ENCODE measurements at regions not wholly inside any gene's neighbourhood (a gene's known extent, or its start where the extent isn't known, plus 50 kb on each side); places are given as distances from the start of the nearest gene placed in this dataset.
"Not testable (repeated sequence)": the region's sequence is repeated elsewhere in the genome, so short reads cannot be mapped to it uniquely, and the experiment has no call there.

- DNase-seq (ENCODE audit: low read depth in 2 of 2) = no peak
Observed at GRCh38 chr11:15660496-15660895, 545.8 kb downstream of the INSC start.

GRCh38 chr11:15662285-15662684, 547.6 kb downstream of the INSC start:
- no peak for DNase-seq (ENCODE audit: low read depth in 2 of 2)

DNA sequence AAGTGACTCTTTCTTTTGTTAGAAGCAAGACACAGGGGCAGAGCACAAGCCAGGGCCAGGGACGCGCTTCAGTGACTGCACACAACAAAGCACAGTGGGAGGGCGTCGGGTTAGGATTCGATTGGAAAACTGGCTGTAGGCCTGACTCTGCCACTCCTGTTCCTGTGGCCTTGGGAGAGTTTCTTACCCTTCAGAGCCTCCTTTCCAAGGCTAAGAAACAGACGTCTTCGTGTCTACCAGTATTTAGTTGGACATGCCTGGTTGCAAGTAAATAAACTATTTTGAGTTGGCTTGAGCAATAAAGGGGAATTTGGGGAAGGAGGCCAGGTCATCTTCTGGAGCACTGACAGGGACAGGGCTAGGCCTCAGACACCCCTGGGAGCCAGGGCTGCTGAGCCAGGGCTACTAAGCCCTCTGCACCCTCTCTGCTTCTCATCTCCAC, 549.1 kb downstream of the INSC start:
- no peak for DNase-seq (ENCODE audit: low read depth in 2 of 2)

DNA sequence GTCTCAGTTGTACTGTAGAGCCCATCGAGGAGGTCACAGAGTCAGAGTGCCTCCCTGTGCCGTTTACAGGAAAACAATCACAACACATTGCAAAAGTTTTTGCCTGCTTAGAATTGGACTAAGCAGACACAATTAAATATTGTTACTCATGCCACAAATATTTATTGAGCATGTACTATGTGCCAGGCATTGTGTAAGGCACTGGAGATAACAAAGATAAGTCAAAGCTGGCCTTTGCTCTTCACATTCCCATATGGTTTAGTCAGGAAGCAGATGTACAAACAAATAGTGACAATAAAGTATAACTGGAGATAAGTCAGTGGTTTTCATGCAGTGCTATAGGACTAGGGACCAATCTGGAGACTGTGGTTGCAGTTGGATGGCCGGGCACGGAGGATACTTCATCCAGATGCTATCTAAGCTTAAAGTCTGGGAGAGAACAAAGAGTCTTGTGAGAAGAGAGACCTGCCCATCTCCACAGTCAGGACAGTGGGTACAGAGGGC, 550.7 kb downstream of the INSC start:
- no peak for DNase-seq (ENCODE audit: low read depth in 2 of 2)

DNA sequence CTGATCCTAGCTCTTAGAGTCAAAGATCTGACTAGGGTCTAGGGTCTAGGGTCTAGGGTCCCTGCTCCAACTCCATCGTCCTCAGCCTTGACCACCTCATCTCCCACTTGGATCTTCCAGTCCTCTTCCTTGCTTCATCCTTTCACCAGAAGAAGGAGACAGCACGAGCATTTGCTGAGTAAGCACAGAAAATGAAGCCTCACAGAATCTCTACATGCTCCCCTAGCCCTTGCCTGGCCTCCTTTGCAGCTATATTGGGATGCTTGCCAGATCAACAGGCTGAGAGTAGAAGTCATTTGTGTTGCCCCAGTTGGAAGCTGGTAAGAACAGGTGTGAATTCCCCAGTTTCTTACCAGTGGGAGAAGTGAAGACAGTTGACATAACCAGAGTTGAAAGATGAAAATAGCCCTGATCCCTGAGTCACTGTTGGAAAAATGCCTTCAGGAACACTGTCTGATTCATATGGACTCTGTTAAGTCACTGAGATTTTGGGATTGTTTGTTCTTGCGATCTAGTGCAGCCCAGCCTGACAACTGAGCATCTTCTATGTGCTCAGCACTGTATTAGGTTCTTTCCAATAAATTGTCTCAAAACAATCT, 552.5 kb downstream of the INSC start:
- DNase-seq (ENCODE audit: low read depth in 2 of 2) = no peak

- DNase-seq (ENCODE audit: low read depth in 2 of 2) = no peak
Observed at GRCh38 chr11:15668718-15669117, 554.0 kb downstream of the INSC start.

DNA sequence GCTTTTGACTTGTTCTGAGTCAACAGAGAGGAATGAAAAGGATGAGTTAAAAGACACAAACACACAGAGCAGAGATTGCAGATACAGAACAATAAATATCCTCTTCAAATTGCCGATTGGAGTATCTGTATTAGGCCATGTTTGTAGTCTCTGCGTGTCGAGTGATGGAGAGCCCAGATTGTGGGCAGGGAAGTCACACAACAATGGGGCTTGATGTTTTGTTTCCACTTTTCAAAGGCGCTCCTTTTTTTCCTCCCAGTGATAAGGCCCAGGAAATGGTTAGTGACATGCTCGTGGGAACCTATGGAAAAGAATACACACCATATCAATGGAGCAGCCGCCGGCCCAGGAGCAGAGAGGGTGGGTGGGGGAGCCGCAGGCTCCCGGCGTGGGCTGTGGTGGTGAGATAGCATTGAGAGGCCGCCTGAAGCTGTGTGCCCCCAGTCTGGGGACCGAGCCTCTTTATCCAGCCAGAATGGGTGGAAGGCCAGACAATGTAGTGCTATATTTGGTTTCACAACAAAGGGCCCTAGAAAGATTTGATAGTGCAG, 555.9 kb downstream of the INSC start:
- no peak for DNase-seq (ENCODE audit: low read depth in 2 of 2)

GRCh38 chr11:15671216-15671615, 556.5 kb downstream of the INSC start:
- DNase-seq (ENCODE audit: low read depth in 2 of 2) = no peak

GRCh38 chr11:15672825-15673224, 558.1 kb downstream of the INSC start:
- no peak for DNase-seq (ENCODE audit: low read depth in 2 of 2)

DNA sequence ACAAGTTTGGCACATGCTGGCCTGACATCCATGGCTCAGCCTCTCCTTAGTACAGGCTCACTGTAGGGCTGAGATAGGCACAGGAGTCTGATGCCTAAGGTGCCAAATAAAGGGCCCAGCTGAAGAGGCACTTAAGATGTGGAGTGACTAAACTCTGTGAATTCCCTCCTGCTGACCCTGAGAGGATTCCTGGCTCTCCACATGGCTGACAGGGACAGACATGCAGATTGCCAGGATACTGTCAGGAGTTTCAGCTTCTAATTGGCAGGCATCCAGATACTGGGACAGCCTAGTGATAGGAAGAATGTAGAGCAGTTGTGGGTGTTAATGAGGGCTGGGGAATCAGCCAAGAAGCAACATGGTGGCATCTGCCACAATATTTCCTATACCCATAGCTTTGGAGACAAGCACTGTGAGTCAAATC, 558.7 kb downstream of the INSC start:
- no peak for DNase-seq (ENCODE audit: low read depth in 2 of 2)

GRCh38 chr11:15674756-15675155, 560.0 kb downstream of the INSC start:
- no peak for DNase-seq (ENCODE audit: low read depth in 2 of 2)

DNA sequence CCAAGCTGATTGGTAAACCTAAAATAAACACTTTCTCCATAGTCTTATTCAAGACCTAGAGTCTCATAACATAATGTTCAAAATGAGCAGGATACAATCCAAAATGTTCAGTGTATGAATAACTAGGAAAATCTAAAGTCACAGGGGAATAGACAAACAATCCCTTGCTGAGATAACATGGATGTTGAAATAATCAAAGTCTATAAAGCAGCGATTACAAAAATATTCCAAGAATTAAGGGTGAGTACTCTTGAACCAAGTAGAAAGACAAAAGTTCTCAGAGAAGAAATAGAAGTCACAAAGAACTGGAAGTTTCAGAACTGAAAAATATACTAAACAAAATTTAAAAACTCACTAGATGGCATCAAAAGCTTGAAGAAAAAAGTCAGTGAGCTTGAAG, 561.0 kb downstream of the INSC start:
- no peak for DNase-seq (ENCODE audit: low read depth in 2 of 2)

DNA sequence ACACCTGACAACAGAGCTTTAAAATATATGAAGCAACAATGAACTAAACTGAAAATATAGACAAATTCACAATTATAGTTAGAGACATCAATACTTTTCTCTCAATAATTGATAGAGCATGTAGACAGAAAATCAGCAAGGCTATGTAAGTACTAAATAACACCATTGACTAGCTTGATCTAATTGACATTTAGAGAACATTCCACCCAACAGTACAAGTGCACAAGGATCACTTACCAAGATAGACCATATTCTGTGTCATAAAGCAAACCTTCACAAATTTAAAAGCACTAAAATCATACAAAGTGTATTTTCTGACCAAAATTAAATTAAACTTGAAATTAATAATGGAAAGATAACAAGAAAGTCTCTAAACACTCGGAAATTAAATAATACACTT, 562.5 kb downstream of the INSC start:
- no peak for DNase-seq (ENCODE audit: low read depth in 2 of 2)

- DNase-seq (ENCODE audit: low read depth in 2 of 2) = no peak
Observed at GRCh38 chr11:15683528-15683927, 568.8 kb downstream of the INSC start.

DNA sequence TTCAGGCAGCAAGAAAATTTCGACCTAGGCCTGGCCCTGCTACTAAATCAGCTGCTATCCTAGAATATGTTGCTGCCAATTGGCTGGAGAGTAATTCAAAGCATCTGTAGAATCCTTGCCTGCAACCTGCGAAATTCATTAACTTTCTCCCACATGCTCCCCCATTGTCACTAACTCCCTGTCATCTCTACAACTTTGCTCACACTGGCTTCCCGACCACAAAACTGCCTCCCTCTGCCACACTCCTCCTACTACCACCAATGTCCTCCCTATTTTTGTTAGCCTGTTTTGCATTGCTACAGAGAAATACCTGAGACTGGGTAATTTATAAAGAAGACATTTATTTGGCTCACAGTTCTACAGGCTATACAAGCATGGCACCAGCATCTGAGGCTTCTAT, 570.6 kb downstream of the INSC start:
- no peak for DNase-seq (ENCODE audit: low read depth in 2 of 2)

- DNase-seq (ENCODE audit: low read depth in 2 of 2) = not testable (repeated sequence)
Observed at GRCh38 chr11:15686259-15686658, 571.5 kb downstream of the INSC start.

DNA sequence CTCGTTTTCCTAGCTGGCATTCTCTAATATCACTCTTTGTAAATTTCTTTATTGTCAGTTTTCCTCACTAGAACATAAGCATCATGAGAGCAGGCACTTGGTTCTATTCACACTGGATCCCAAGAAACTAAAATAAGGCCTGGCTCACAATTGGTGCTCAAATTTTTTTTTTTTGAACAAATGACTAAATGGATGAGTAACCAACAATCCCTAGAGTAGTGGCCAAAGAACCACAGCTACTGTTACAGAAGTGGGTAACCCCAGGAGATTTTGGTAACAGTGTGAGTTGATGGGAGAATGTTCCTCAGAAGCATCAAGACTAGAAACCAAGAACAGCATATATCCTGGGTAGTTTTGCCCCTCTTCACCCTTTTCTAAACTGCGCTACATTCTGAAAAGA, 572.6 kb downstream of the INSC start:
- no peak for DNase-seq (ENCODE audit: low read depth in 2 of 2)

DNA sequence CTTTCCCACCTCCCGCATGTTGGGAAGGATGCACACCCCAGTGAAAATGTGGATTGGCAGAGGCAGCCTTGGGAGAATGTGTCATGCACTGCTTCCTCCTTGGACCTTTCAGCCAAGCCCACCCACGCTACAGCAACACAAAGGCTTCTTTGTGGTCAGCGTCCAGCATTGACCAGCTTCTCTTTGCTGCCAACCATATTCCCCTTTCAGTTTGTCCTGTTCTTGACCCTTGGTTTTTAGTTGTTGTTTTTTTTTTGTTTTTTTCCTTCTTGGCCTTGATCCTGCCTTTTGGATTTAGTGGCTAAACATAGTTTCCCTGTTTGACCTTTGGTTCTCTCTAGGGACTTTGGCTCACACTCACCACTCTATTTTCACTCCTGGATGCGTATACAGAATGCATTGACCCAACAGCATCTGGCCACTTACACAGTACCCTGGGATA, 573.6 kb downstream of the INSC start:
- DNase-seq (ENCODE audit: low read depth in 2 of 2) = no peak

DNA sequence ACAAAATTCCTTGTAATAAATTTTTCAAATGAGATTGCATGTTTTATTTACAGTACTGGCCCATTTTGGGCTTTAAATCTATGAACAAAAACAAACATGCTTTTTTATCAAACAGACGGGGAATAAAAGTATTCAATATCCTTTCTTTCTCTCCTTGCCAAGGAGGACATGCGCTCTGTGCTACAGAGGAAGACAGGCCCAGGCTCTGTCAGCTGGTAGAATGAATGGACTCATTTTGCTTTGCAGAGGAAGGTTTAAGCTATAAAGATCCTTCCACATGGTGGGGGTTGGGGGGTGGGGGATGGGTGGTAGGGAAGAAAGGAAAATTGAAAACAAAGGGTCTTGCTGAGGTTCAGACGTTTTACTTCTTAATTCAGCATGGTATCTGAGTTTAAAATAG, 575.6 kb downstream of the INSC start:
- no peak for DNase-seq (ENCODE audit: low read depth in 2 of 2)

GRCh38 chr11:15692739-15693138, 578.0 kb downstream of the INSC start:
- DNase-seq (ENCODE audit: low read depth in 2 of 2) = no peak

- DNase-seq (ENCODE audit: low read depth in 2 of 2) = no peak
Observed at GRCh38 chr11:15695096-15695721, 580.5 kb downstream of the INSC start.

DNA sequence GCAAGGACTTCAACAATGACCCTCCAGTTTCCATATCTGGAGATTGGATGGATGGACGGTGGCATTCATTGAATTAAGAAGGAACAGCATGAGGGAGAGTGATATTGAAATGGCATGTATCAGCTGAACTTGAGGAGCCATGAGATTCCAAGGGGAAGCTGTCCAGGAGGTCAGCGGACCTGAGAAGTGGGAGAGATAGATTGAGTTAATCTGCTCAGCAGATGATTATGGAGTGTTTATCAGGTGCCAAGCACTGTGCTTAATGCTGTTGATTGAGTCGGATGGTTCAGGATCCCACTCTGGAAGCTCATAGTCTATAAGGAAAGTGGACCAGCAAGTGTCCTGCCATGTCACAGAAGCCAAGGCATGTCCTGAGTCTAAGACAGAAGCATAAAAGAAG, 581.3 kb downstream of the INSC start:
- DNase-seq (ENCODE audit: low read depth in 2 of 2) = no peak
